GM12878 (cell line): ENCODE measurements at regions not wholly inside any gene's neighbourhood (a gene's known extent, or its start where the extent isn't known, plus 50 kb on each side); places are given as distances from the start of the nearest gene placed in this dataset.

Source experiments
- ATF7 ChIP-seq: fragments of 450-650 bp; IDR thresholded peaks from 2 replicates; pipeline ENCODE4 v1.6.1; 2016; ENCODE audit warnings: low read depth, mild to moderate bottlenecking
- EP300 ChIP-seq, 2 experiments: fragments of 150-350 bp in 1 of 2; IDR thresholded peaks; 2 replicates each; pipeline ENCODE4 v1.6.1; 2011 to 2012; ENCODE audit warnings: low read depth in 2 of 2, low read length in 2 of 2, borderline replicate concordance in 1 of 2, improper control_type of control experiment in 1 of 2, inconsistent platforms in 1 of 2; ENCODE audit not compliant: control insufficient read depth in 1 of 2
- HDAC6 ChIP-seq: fragments of 200-600 bp; sonication (generic); IDR thresholded peaks from one replicate; pipeline ENCODE4 v1.8.0; 2017; ENCODE audit warnings: antibody characterized with exemption; ENCODE audit not compliant: unreplicated experiment
- MEF2A ChIP-seq: IDR thresholded peaks from 2 replicates; pipeline ENCODE4 v1.6.1; 2011; ENCODE audit warnings: low read depth, mild to moderate bottlenecking, low read length, moderate library complexity; ENCODE audit not compliant: insufficient read depth
- RCOR1 ChIP-seq: conservative IDR thresholded peaks from 2 replicates; pipeline ENCODE4 v1.6.1; 2012; ENCODE audit warnings: low read depth, low read length, improper control_type of control experiment

GRCh38 chr3:191915712-191916111, 454.7 kb downstream of the PYDC2 start:
- TF ChIP-seq EP300 (IDR thresholded peaks at IDR 0.05; ENCODE audit: borderline replicate concordance in 1 of 2, control insufficient read depth in 1 of 2, low read depth in 2 of 2, low read length in 2 of 2) (no peak), ATF7 (no peak), RCOR1 (no peak), MEF2A (no peak), HDAC6 (no peak)
